ENCODE measurements at regions not wholly inside any gene's neighbourhood (a gene's known extent, or its start where the extent isn't known, plus 50 kb on each side); places are given as distances from the start of the nearest gene placed in this dataset.

- no peaks in the 10 kb centered on the region for H3K36me3 ChIP-seq (ENCODE audit: control insufficient read depth, insufficient read depth, low read length)
- no peak overlapping the region for H3K4me3 ChIP-seq (ENCODE audit: low read length)
- TF ChIP-seq CTCF (conservative IDR thresholded peaks at IDR 0.05): no peak
- Mint-ChIP-seq H3K9me3 (peaks cover 10% of the 10 kb centered on the region), H3K4me3 (no peak overlapping the region), H3K27me3 (ENCODE audit: insufficient read depth) (no peaks in the 10 kb centered on the region), H3K4me1 (peaks cover 12% of the 10 kb centered on the region), H3K27ac (no peak overlapping the region), H3K36me3 (ENCODE audit: low read depth) (no peaks in the 10 kb centered on the region)
- H3K9me3 ChIP-seq (ENCODE audit: control insufficient read depth, low read length): no peaks in the 10 kb centered on the region
- H3K27ac ChIP-seq (ENCODE audit: low read depth, low read length): no peak overlapping the region
- DNase-seq: no peak
- WGBS, 2 experiments (ENCODE audit: insufficient coverage in 1 of 2, insufficient read length in 1 of 2): 89% methylated on average over 2 of the region's 2 CpGs; no CpG with 5 or more reads in 1 of the 2 experiments
- H3K9ac ChIP-seq (ENCODE audit: extremely low read depth, low read length, poor library complexity, severe bottlenecking): no peak overlapping the region
- H3K27me3 ChIP-seq (ENCODE audit: control insufficient read depth, insufficient read depth, low read length, poor library complexity, severe bottlenecking): no peaks in the 10 kb centered on the region
- H3K4me1 ChIP-seq (ENCODE audit: control insufficient read depth, insufficient read depth, low read length): no peaks in the 10 kb centered on the region
These were observed 55.7 kb upstream of the PRKCQ start for GRCh38 chr10:6635784-6636183.

All from endodermal cell (in vitro differentiated cells).